Kidney epithelial cell (primary cell): ENCODE measurements at regions not wholly inside any gene's neighbourhood (a gene's known extent, or its start where the extent isn't known, plus 50 kb on each side); places are given as distances from the start of the nearest gene placed in this dataset.
"Not testable (repeated sequence)": the region's sequence is repeated elsewhere in the genome, so short reads cannot be mapped to it uniquely, and the experiment has no call there.

Experiments used
- DNase-seq: peaks from one replicate; pipeline ENCODE4 v3.0.0-alpha.2; 2010; ENCODE audit warnings: low read depth
- H3K27me3 ChIP-seq: 2 replicates; pipeline ENCODE4 v1.6.0; 2011; ENCODE audit warnings: low read length; ENCODE audit not compliant: control insufficient read depth, insufficient read depth
- H3K36me3 ChIP-seq: 2 replicates; pipeline ENCODE4 v1.5.1; 2011; ENCODE audit warnings: low read length; ENCODE audit not compliant: control insufficient read depth, insufficient read depth
- H3K4me3 ChIP-seq: 2 replicates; pipeline ENCODE4 v1.5.1; 2011; ENCODE audit warnings: low read depth, mild to moderate bottlenecking, control low read depth, low read length
- TF ChIP-seq, protein P1 (sequence below): IDR thresholded peaks from 2 replicates; pipeline ENCODE4 v1.5.1; 2011; ENCODE audit warnings: mild to moderate bottlenecking, moderate library complexity, low read length, control low read depth, inconsistent platforms; ENCODE audit not compliant: insufficient read depth, poor library complexity, severe bottlenecking

DNA sequence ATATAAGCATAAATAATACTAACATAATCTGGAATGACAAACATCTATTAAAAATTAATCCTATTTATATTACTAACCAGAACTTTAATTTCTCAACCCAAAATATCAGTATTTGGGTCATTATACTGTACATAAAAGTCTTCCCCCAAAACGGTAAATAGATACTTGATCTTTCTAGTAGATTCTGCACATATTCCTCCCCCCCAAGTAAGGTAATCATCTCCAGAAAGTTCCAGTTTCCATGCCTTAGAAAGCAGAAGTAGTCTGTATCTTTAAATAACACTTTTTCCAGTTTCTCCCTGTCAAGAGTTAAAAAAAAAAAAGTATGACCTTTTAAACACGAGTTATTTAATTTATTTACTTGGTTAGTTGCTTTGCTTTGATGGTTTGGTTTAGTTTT is 150.7 kb upstream of the MB21D2 start:
- Histone ChIP-seq H3K36me3 (no peaks in the 10 kb centered on the region), H3K27me3 (no peaks in the 10 kb centered on the region), H3K4me3 (no peak overlapping the region)
- DNase-seq = no peak
- TF ChIP-seq, protein P1, sequence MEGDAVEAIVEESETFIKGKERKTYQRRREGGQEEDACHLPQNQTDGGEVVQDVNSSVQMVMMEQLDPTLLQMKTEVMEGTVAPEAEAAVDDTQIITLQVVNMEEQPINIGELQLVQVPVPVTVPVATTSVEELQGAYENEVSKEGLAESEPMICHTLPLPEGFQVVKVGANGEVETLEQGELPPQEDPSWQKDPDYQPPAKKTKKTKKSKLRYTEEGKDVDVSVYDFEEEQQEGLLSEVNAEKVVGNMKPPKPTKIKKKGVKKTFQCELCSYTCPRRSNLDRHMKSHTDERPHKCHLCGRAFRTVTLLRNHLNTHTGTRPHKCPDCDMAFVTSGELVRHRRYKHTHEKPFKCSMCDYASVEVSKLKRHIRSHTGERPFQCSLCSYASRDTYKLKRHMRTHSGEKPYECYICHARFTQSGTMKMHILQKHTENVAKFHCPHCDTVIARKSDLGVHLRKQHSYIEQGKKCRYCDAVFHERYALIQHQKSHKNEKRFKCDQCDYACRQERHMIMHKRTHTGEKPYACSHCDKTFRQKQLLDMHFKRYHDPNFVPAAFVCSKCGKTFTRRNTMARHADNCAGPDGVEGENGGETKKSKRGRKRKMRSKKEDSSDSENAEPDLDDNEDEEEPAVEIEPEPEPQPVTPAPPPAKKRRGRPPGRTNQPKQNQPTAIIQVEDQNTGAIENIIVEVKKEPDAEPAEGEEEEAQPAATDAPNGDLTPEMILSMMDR = no peak

- H3K4me3 ChIP-seq, DNase-seq, H3K27me3 ChIP-seq, H3K36me3 ChIP-seq: not testable (repeated sequence)
Observed at GRCh38 chr3:193069732-193070131, 152.1 kb upstream of the MB21D2 start.

DNA sequence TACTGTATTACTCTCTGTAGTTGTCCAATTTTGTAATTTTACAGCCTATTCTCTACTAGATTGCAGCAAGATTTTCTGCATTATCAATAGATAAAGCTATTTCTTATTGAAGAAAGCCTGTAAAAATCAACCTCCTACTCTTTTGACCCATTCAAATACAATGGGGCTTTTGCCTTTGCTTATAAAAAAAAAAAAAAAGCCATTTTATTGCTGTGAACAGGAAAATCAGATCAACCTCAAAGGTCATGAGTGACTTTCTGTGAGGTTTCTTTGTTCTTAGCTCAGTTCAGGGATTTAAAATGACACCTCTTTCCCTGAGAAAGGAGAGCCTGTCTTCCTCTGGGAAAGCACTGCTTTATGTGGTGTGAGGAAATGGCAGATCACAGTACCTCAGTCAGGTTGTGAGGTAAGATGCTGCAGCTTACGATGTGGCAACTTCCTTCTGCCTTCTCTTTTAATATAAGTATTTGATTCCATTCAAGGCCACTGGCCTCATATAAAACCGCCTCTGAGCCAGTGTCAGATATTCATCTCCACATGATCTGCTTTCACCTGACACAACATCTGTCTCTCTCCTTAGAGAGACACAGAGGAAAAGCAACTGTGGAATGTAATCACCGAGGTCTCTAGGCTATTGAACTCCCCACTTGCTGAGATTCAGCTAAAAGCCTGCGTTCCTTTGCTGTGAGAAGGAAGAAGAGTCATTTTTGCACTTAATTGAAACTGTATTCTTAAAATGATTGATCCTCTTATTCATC is 161.5 kb upstream of the MB21D2 start:
- Histone ChIP-seq H3K27me3 (no peaks in the 10 kb centered on the region), H3K36me3 (no peaks in the 10 kb centered on the region), H3K4me3 (no peak overlapping the region)
- TF ChIP-seq, protein P1 = no peak
- DNase-seq = no peak

DNA sequence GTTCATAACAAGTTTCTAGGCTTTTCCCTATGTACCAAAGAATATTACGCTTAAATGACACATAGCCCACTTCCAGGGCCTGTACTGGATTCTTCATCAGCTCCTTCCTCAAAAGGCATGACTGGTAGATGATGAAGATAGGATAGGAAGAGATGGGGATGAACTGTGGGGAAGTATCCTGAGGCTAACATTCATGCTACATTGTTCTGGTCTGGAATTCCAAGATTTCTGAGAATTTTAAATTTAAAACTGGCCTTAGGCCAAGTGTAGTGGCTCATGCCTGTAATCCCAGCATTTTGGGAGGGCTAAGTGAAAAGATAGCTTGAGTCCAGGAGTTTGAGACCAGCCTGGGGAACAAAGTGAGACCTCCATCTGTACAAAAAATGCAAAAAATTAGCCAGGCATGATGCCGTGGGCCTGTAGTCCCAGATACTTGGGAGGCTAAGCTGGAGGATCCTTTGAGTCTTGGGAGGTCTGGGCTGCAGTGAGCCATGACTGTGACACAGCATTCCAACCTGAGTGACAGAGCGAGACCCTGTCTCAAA is 160.1 kb upstream of the PLAAT1 start:
- no peak overlapping the region for H3K4me3 ChIP-seq
- no peaks in the 10 kb centered on the region for H3K36me3 ChIP-seq
- no peaks in the 10 kb centered on the region for H3K27me3 ChIP-seq
- DNase-seq = no peak
- TF ChIP-seq, protein P1 = no peak

DNA sequence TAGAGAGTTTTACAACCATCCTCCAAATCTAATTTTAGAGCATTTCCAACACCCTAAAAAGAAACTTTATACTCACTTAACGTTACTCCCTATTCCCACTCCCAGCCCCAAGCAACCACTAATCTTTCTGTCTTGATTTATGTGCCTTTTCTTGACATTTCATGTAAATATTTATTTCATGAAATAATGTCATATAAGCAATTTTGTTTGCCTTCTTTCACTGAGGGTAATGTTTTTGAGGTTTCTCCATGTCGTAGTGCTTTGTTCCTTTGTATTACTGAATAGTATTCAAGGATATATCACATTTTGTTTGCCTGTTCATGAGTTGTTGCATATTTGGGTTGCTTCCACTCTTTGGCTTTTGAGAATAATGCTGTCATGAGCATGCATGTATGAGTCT is 155.4 kb upstream of the PLAAT1 start:
- TF ChIP-seq, protein P1 = no peak
- no peaks in the 10 kb centered on the region for H3K36me3 ChIP-seq
- DNase-seq = no peak
- H3K4me3 ChIP-seq = no peak overlapping the region
- H3K27me3 ChIP-seq = no peaks in the 10 kb centered on the region

DNA sequence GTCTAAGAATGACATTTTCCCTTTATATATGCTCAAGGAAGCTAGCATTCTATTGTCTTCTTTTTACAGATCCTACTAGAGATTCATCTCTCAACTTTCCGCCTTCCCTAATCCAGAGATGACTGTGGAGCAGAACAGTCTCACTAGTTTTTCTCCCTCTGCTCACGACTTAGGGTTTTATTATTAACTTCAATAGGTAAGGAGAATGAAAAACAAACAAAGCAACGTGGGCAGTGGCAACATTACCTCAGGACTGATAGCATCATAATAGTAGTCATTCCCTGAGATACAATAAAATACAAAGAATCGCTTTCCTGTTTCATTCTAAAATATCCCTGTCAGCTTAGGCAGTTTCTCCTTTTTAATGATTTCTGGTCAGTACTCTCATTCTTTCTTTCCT is 154.3 kb upstream of the PLAAT1 start:
- no peaks in the 10 kb centered on the region for H3K27me3 ChIP-seq
- DNase-seq = peak; percentile 10
- H3K4me3 ChIP-seq = no peak overlapping the region
- TF ChIP-seq, protein P1 = no peak
- no peaks in the 10 kb centered on the region for H3K36me3 ChIP-seq
